B cell (primary cell): ENCODE measurements at regions not wholly inside any gene's neighbourhood (a gene's known extent, or its start where the extent isn't known, plus 50 kb on each side); places are given as distances from the start of the nearest gene placed in this dataset.
"Not testable (repeated sequence)": the region's sequence is repeated elsewhere in the genome, so short reads cannot be mapped to it uniquely, and the experiment has no call there.

Experiments used
- ATAC-seq: fragments of 200-7000 bp; cut with Tn5 transposase; one replicate; pipeline ENCODE4 v1.10.0; 2021; ENCODE audit warnings: low read depth, mild to moderate bottlenecking, moderate number of reproducible peaks, moderate library complexity
- CTCF ChIA-PET: fragments of 350-600 bp; sonication (Branson Sonifier 250); formaldehyde crosslinking; loops from one replicate; lab custom pipeline; 2021; ENCODE audit warnings: antibody characterized with exemption, inconsistent platforms; lab: Charles Lee
- POLR2A ChIA-PET: fragments of 350-600 bp; sonication (Branson Sonifier 250); formaldehyde crosslinking; loops from one replicate; lab custom pipeline; 2021; ENCODE audit warnings: antibody characterized with exemption; lab: Charles Lee
- DNase-seq: peaks from one replicate; pipeline ENCODE4 v3.0.0; 2013
- H2AFZ ChIP-seq: 2 replicates; pipeline ENCODE4 v1.6.1; 2012; ENCODE audit warnings: mild to moderate bottlenecking, low read depth, low read length; ENCODE audit not compliant: insufficient read depth, poor library complexity, severe bottlenecking
- H3K27ac ChIP-seq, 2 donors: 1 replicate in 1 of 2; 2 replicates in 1 of 2; pipeline ENCODE4 v1.5.1; 2012 to 2013; ENCODE audit warnings: low read length in 2 of 2, mild to moderate bottlenecking in 2 of 2, moderate library complexity in 1 of 2
- H3K27me3 ChIP-seq, 4 experiments: fragments of 200-600 bp in 1 of 4; sonication (generic) in 1 of 4; replicated peaks in 1 of 4; 1 replicate in 2 of 4; 2 replicates in 2 of 4; pipeline versions ENCODE4 v1.6.1 to v1.7.0; 2013 to 2016; ENCODE audit warnings: low read length in 3 of 4, mild to moderate bottlenecking in 2 of 4, mixed read lengths in 1 of 4, moderate library complexity in 1 of 4; ENCODE audit not compliant: insufficient read depth in 4 of 4, control insufficient read depth in 3 of 4; ENCODE audit errors: control extremely low read depth in 1 of 4
- H3K36me3 ChIP-seq, 2 experiments: replicated peaks in 1 of 2; 1 replicate in 1 of 2; 2 replicates in 1 of 2; pipeline versions ENCODE4 v1.6.1 to v1.7.1; 2013; ENCODE audit warnings: low read length in 1 of 2; ENCODE audit not compliant: insufficient read depth in 2 of 2, control insufficient read depth in 1 of 2; ENCODE audit errors: control extremely low read depth in 1 of 2, extremely low read depth in 1 of 2
- H3K4me1 ChIP-seq, 2 donors: fragments of 200-600 bp in 1 of 2; sonication (generic) in 1 of 2; 1 replicate in 1 of 2; 2 replicates in 1 of 2; pipeline versions ENCODE4 v1.5.1 to v1.6.1; 2013 to 2017; ENCODE audit warnings: low read length in 2 of 2; ENCODE audit not compliant: control insufficient read depth in 2 of 2, insufficient read depth in 2 of 2
- H3K4me2 ChIP-seq: replicated peaks from 2 replicates; pipeline ENCODE3; 2012; ENCODE audit warnings: mild to moderate bottlenecking, low read depth, low read length; ENCODE audit not compliant: poor library complexity, severe bottlenecking
- H3K4me3 ChIP-seq, 5 experiments: fragments of 200-600 bp in 1 of 5; sonication (generic) in 1 of 5; 1 replicate in 3 of 5; 2 replicates in 2 of 5; pipeline versions ENCODE4 v1.5.1 to v1.7.0; 2011 to 2016; ENCODE audit warnings: low read length in 4 of 5, mild to moderate bottlenecking in 4 of 5, low read depth in 2 of 5, control low read depth in 1 of 5, moderate library complexity in 1 of 5; ENCODE audit not compliant: insufficient read depth in 1 of 5; ENCODE audit errors: control extremely low read depth in 1 of 5, extremely low read depth in 1 of 5
- H3K79me2 ChIP-seq: fragments of 200-600 bp; sonication (generic); one replicate; pipeline ENCODE4 v1.6.0; 2016; ENCODE audit warnings: low read length; ENCODE audit not compliant: control insufficient read depth, insufficient read depth
- H3K9ac ChIP-seq: fragments of 200-600 bp; sonication (generic); 2 replicates; pipeline ENCODE4 v1.6.1; 2017; ENCODE audit warnings: mild to moderate bottlenecking, low read length, moderate library complexity
- H3K9me3 ChIP-seq, 3 donors: one replicate each; pipeline versions ENCODE4 v1.6.1 to v1.7.1; 2013; ENCODE audit warnings: low read length in 2 of 3; ENCODE audit not compliant: control insufficient read depth in 2 of 3, insufficient read depth in 1 of 3; ENCODE audit errors: control extremely low read depth in 1 of 3
- H4K20me1 ChIP-seq: 2 replicates; pipeline ENCODE4 v1.6.0; 2012; ENCODE audit warnings: mild to moderate bottlenecking, low read length; ENCODE audit not compliant: insufficient read depth, control insufficient read depth, poor library complexity, severe bottlenecking
- H3K27ac Mint-ChIP-seq: one replicate; pipeline ENCODE4 v1.8.0; 2021; ENCODE audit warnings: mixed read lengths
- H3K27me3 Mint-ChIP-seq: one replicate; pipeline ENCODE4 v1.8.0; 2021; ENCODE audit warnings: mixed read lengths
- H3K4me1 Mint-ChIP-seq: one replicate; pipeline ENCODE4 v1.8.0; 2021; ENCODE audit warnings: mixed read lengths
- H3K4me3 Mint-ChIP-seq: one replicate; pipeline ENCODE4 v1.8.0; 2021; ENCODE audit warnings: mixed read lengths
- H3K9me3 Mint-ChIP-seq: one replicate; pipeline ENCODE4 v1.8.0; 2022; ENCODE audit warnings: mixed read lengths; ENCODE audit not compliant: insufficient read depth
- CTCF ChIP-seq: fragments of 200-600 bp; IDR thresholded peaks from one replicate; pipeline ENCODE4 v1.8.0; 2022; ENCODE audit warnings: antibody characterized with exemption, mild to moderate bottlenecking
- EZH2 ChIP-seq: IDR thresholded peaks from 2 replicates; pipeline ENCODE4 v1.6.1; 2012; ENCODE audit warnings: borderline replicate concordance, low read depth, mild to moderate bottlenecking, moderate library complexity, low read length; ENCODE audit not compliant: insufficient read depth, poor library complexity, severe bottlenecking
- WGBS: methylation state at CpG from one replicate; pipeline ENCODE4 v1.1.5; 2013; ENCODE audit warnings: missing lambda C conversion rate; ENCODE audit not compliant: insufficient coverage; 5-methylcytosine and 5-hydroxymethylcytosine counted together
- intact Hi-C: fragments of 100-400 bp; cut with micrococcal nuclease; formaldehyde crosslinking; loops from one replicate; pipeline ENCODE4 v1.10.0; 2022

- CTCF ChIA-PET, H3K4me1 ChIP-seq, H3K27me3 Mint-ChIP-seq, H3K36me3 ChIP-seq, H3K4me2 ChIP-seq, H3K79me2 ChIP-seq, H3K9me3 Mint-ChIP-seq, DNase-seq, intact Hi-C loops, H3K27ac ChIP-seq, ATAC-seq, H3K9me3 ChIP-seq, H3K4me3 Mint-ChIP-seq, POLR2A ChIA-PET, H4K20me1 ChIP-seq, H3K4me3 ChIP-seq, H3K27ac Mint-ChIP-seq, H3K27me3 ChIP-seq, H2AFZ ChIP-seq, H3K9ac ChIP-seq, H3K4me1 Mint-ChIP-seq: not testable (repeated sequence)
- WGBS: 98% methylated on average over 19 of the region's 33 CpGs
Measured at GRCh38 chr9:29189221-29189620, 1615.9 kb upstream of the C9orf72 start.

- H3K9me3 Mint-ChIP-seq: no peaks in the 10 kb centered on the region
- Histone ChIP-seq H3K4me2 (no peak overlapping the region), H3K36me3 (no peaks in the 10 kb centered on the region), H2AFZ (no peak overlapping the region), H3K27ac (no peak overlapping the region), H3K9ac (no peak overlapping the region), H3K4me3 (no peak overlapping the region), H3K79me2 (no peaks in the 10 kb centered on the region), H3K27me3 (no peaks in the 10 kb centered on the region), H4K20me1 (no peaks in the 10 kb centered on the region), H3K9me3 (no peaks in the 10 kb centered on the region), H3K4me1 (no peaks in the 10 kb centered on the region)
- H3K4me3 Mint-ChIP-seq: no peak overlapping the region
- no peaks in the 10 kb centered on the region for H3K4me1 Mint-ChIP-seq
- WGBS: 100% methylated on average over 1 of the region's 4 CpGs
- H3K27me3 Mint-ChIP-seq: no peaks in the 10 kb centered on the region
- ChIA-PET POLR2A (no interaction called here), CTCF (no interaction called here)
- DNase-seq (no peak), ATAC-seq (no peak)
- TF ChIP-seq EZH2 (no peak), CTCF (no peak)
- intact Hi-C loops: no loop called here
- H3K27ac Mint-ChIP-seq: no peak overlapping the region
Measured at GRCh38 chr9:29198861-29199260, 1625.6 kb upstream of the C9orf72 start.
